Astrocyte (in vitro differentiated cells and primary cell): ENCODE measurements at regions not wholly inside any gene's neighbourhood (a gene's known extent, or its start where the extent isn't known, plus 50 kb on each side); places are given as distances from the start of the nearest gene placed in this dataset.

Source experiments
- DNase-seq: peaks from one replicate; pipeline ENCODE4 v3.0.0-alpha.2; 2010; ENCODE audit warnings: low read depth
- FAIRE-seq: peaks from 2 replicates; lab custom pipeline; 2011; peaks lifted over from hg19 to GRCh38; lab: Jason Lieb, UNC
- H2AFZ ChIP-seq: 2 replicates; pipeline ENCODE4 v1.6.0; 2012; ENCODE audit warnings: low read depth, low read length, inconsistent platforms
- H3K27ac ChIP-seq: 2 replicates; pipeline ENCODE4 v1.5.1; 2011; ENCODE audit warnings: low read depth, low read length, inconsistent platforms
- H3K27me3 ChIP-seq: 2 replicates; pipeline ENCODE4 v1.6.0; 2011; ENCODE audit warnings: low read length, inconsistent platforms; ENCODE audit not compliant: insufficient read depth
- H3K36me3 ChIP-seq: 2 replicates; pipeline ENCODE4 v1.5.1; 2011; ENCODE audit warnings: low read length, inconsistent platforms; ENCODE audit not compliant: insufficient read depth
- H3K4me1 ChIP-seq: 2 replicates; pipeline ENCODE4 v1.5.1; 2011; ENCODE audit warnings: low read length, inconsistent platforms; ENCODE audit not compliant: insufficient read depth
- H3K4me2 ChIP-seq: 2 replicates; pipeline ENCODE4 v1.6.0; 2012; ENCODE audit warnings: low read length, inconsistent platforms
- H3K4me3 ChIP-seq: 2 replicates; pipeline ENCODE4 v1.5.1; 2011; ENCODE audit warnings: low read depth, mild to moderate bottlenecking, low read length, inconsistent platforms; ENCODE audit not compliant: insufficient read depth
- H3K79me2 ChIP-seq: 2 replicates; pipeline ENCODE4 v1.6.0; 2012; ENCODE audit warnings: mild to moderate bottlenecking, low read length, inconsistent platforms; ENCODE audit not compliant: insufficient read depth
- H3K9ac ChIP-seq: 2 replicates; pipeline ENCODE4 v1.6.0; 2012; ENCODE audit warnings: mild to moderate bottlenecking, low read length, inconsistent platforms
- H3K9me3 ChIP-seq: 2 replicates; pipeline ENCODE4 v1.5.1; 2012; ENCODE audit warnings: low read depth, mild to moderate bottlenecking, low read length, inconsistent platforms; ENCODE audit not compliant: insufficient read depth
- H4K20me1 ChIP-seq: 2 replicates; pipeline ENCODE4 v1.6.0; 2012; ENCODE audit warnings: low read length, inconsistent platforms; ENCODE audit not compliant: insufficient read depth
- H3K27ac Mint-ChIP-seq: one replicate; pipeline ENCODE4 v1.8.0; 2021; ENCODE audit warnings: mild to moderate bottlenecking, mixed read lengths; ENCODE audit not compliant: unreplicated experiment
- H3K27me3 Mint-ChIP-seq: one replicate; pipeline ENCODE4 v1.8.0; 2021; ENCODE audit warnings: low read depth, mixed read lengths; ENCODE audit not compliant: unreplicated experiment
- H3K36me3 Mint-ChIP-seq: one replicate; pipeline ENCODE4 v1.8.0; 2021; ENCODE audit warnings: low read depth, mixed read lengths; ENCODE audit not compliant: unreplicated experiment
- H3K4me1 Mint-ChIP-seq: one replicate; pipeline ENCODE4 v1.8.0; 2021; ENCODE audit warnings: low read depth, mixed read lengths; ENCODE audit not compliant: unreplicated experiment
- H3K4me3 Mint-ChIP-seq: one replicate; pipeline ENCODE4 v1.8.0; 2021; ENCODE audit warnings: mild to moderate bottlenecking, moderate library complexity, mixed read lengths; ENCODE audit not compliant: unreplicated experiment
- H3K9me3 Mint-ChIP-seq: one replicate; pipeline ENCODE4 v1.8.0; 2021; ENCODE audit warnings: mild to moderate bottlenecking, mixed read lengths; ENCODE audit not compliant: unreplicated experiment
- CTCF ChIP-seq: IDR thresholded peaks from 2 replicates; pipeline ENCODE4 v1.5.1; 2011; ENCODE audit warnings: low read depth, mild to moderate bottlenecking, inconsistent platforms, low read length, moderate library complexity; ENCODE audit not compliant: insufficient read depth
- EZH2 ChIP-seq: IDR thresholded peaks from 2 replicates; pipeline ENCODE4 v1.6.1; 2012; ENCODE audit warnings: mild to moderate bottlenecking, low read length, inconsistent platforms; ENCODE audit not compliant: insufficient read depth

- no peaks in the 10 kb centered on the region for H3K27me3 ChIP-seq
- DNase-seq (peak; percentile 2), FAIRE-seq (no peak)
- no peaks in the 10 kb centered on the region for H3K9me3 ChIP-seq
- H3K36me3 ChIP-seq = no peaks in the 10 kb centered on the region
- H3K36me3 Mint-ChIP-seq = no peaks in the 10 kb centered on the region
- H3K27ac ChIP-seq = no peak overlapping the region
- TF ChIP-seq EZH2 (no peak), CTCF (no peak)
- H3K4me3 Mint-ChIP-seq = no peak overlapping the region
- no peak overlapping the region for H3K9ac ChIP-seq
- no peak overlapping the region for H3K4me3 ChIP-seq
- H2AFZ ChIP-seq = no peak overlapping the region
- no peaks in the 10 kb centered on the region for H3K79me2 ChIP-seq
- no peaks in the 10 kb centered on the region for H4K20me1 ChIP-seq
- H3K9me3 Mint-ChIP-seq = peaks cover 1% of the 10 kb centered on the region
- no peaks in the 10 kb centered on the region for H3K27me3 Mint-ChIP-seq
- H3K4me1 Mint-ChIP-seq = no peaks in the 10 kb centered on the region
- H3K4me2 ChIP-seq = no peak overlapping the region
- no peaks in the 10 kb centered on the region for H3K4me1 ChIP-seq
- no peak overlapping the region for H3K27ac Mint-ChIP-seq
Measured at GRCh38 chr20:7608250-7608649, 332.0 kb downstream of the HAO1 start.

GRCh38 chr20:7609251-7609650, 331.0 kb downstream of the HAO1 start:
- H3K9me3 Mint-ChIP-seq = peaks cover 1% of the 10 kb centered on the region
- Histone ChIP-seq H3K9ac (no peak overlapping the region), H3K79me2 (no peaks in the 10 kb centered on the region), H2AFZ (no peak overlapping the region), H3K9me3 (no peaks in the 10 kb centered on the region), H3K4me3 (no peak overlapping the region), H3K27ac (no peak overlapping the region), H3K4me1 (no peaks in the 10 kb centered on the region), H3K36me3 (no peaks in the 10 kb centered on the region), H3K4me2 (no peak overlapping the region), H4K20me1 (no peaks in the 10 kb centered on the region), H3K27me3 (no peaks in the 10 kb centered on the region)
- H3K36me3 Mint-ChIP-seq = no peaks in the 10 kb centered on the region
- H3K27ac Mint-ChIP-seq = no peak overlapping the region
- TF ChIP-seq EZH2 (no peak), CTCF (no peak)
- no peak for DNase-seq
- no peak for FAIRE-seq
- no peaks in the 10 kb centered on the region for H3K4me1 Mint-ChIP-seq
- H3K4me3 Mint-ChIP-seq = no peak overlapping the region
- no peaks in the 10 kb centered on the region for H3K27me3 Mint-ChIP-seq

- H3K9ac ChIP-seq = no peak overlapping the region
- no peaks in the 10 kb centered on the region for H3K27me3 Mint-ChIP-seq
- FAIRE-seq = no peak
Measured at GRCh38 chr20:7610681-7611080, 329.6 kb downstream of the HAO1 start.

More at GRCh38 chr20:7610681-7611080, 329.6 kb downstream of the HAO1 start:
- H3K36me3 ChIP-seq = no peaks in the 10 kb centered on the region
- H3K4me3 ChIP-seq = no peak overlapping the region
- no peak for TF ChIP-seq EZH2
- TF ChIP-seq CTCF = no peak
- Mint-ChIP-seq H3K4me1 (no peaks in the 10 kb centered on the region), H3K36me3 (no peaks in the 10 kb centered on the region), H3K9me3 (no peaks in the 10 kb centered on the region), H3K4me3 (no peak overlapping the region), H3K27ac (no peak overlapping the region)
- no peaks in the 10 kb centered on the region for H3K79me2 ChIP-seq
- H2AFZ ChIP-seq = no peak overlapping the region
- DNase-seq = no peak
- no peaks in the 10 kb centered on the region for H3K4me1 ChIP-seq
- no peak overlapping the region for H3K4me2 ChIP-seq
- no peaks in the 10 kb centered on the region for H3K27me3 ChIP-seq
- no peaks in the 10 kb centered on the region for H4K20me1 ChIP-seq
- no peaks in the 10 kb centered on the region for H3K9me3 ChIP-seq
- H3K27ac ChIP-seq = no peak overlapping the region
